ENCODE measurements at regions not wholly inside any gene's neighbourhood (a gene's known extent, or its start where the extent isn't known, plus 50 kb on each side); places are given as distances from the start of the nearest gene placed in this dataset.

DNA sequence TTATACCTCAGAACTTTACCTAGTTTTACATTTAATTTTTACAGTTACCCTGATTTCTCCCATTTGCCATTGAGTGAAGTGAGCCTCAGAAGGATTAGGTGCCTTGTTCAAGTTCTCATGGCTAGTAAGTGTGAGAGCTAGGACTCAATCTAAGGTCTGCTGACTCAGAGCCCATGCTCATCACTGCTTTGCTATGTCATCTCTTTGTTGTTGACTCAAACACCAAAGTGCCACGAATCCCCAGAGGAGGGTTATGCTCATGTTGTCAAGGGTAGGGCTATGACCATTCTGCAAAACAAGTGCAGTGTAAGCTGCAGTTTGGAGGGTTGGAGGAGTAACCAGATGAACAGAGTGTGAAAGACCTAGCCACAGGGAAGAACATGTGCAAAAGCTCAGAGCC is 185.4 kb upstream of the SKOR2 start:
- TF ChIP-seq, protein P1, sequence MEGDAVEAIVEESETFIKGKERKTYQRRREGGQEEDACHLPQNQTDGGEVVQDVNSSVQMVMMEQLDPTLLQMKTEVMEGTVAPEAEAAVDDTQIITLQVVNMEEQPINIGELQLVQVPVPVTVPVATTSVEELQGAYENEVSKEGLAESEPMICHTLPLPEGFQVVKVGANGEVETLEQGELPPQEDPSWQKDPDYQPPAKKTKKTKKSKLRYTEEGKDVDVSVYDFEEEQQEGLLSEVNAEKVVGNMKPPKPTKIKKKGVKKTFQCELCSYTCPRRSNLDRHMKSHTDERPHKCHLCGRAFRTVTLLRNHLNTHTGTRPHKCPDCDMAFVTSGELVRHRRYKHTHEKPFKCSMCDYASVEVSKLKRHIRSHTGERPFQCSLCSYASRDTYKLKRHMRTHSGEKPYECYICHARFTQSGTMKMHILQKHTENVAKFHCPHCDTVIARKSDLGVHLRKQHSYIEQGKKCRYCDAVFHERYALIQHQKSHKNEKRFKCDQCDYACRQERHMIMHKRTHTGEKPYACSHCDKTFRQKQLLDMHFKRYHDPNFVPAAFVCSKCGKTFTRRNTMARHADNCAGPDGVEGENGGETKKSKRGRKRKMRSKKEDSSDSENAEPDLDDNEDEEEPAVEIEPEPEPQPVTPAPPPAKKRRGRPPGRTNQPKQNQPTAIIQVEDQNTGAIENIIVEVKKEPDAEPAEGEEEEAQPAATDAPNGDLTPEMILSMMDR (IDR thresholded peaks at IDR 0.05): no peak
- TF ChIP-seq POLR2AphosphoS5 (IDR thresholded peaks at IDR 0.05) (no peak), POLR2A (IDR thresholded peaks at IDR 0.05) (no peak)
